ENCODE measurements at regions not wholly inside any gene's neighbourhood (a gene's known extent, or its start where the extent isn't known, plus 50 kb on each side); places are given as distances from the start of the nearest gene placed in this dataset.
"Not testable (repeated sequence)": the region's sequence is repeated elsewhere in the genome, so short reads cannot be mapped to it uniquely, and the experiment has no call there.

GRCh38 chr2:33709951-33710350, 110.9 kb upstream of the FAM98A start:
- DNase-seq (ENCODE audit: low read depth in 2 of 2), result no peak

GRCh38 chr2:33707312-33707711, 108.2 kb upstream of the FAM98A start:
- DNase-seq (ENCODE audit: low read depth in 2 of 2), result no peak

- DNase-seq (ENCODE audit: low read depth in 2 of 2), result no peak
Observed at GRCh38 chr2:33706410-33706809, 107.3 kb upstream of the FAM98A start.

GRCh38 chr2:33704406-33704855, 105.3 kb upstream of the FAM98A start:
- DNase-seq (ENCODE audit: low read depth in 2 of 2), result no peak

- no peak for DNase-seq (ENCODE audit: low read depth in 2 of 2)
Observed at GRCh38 chr2:33696234-33696633, 97.1 kb upstream of the FAM98A start.

GRCh38 chr2:33694904-33695303, 95.8 kb upstream of the FAM98A start:
- DNase-seq (ENCODE audit: low read depth in 2 of 2), result no peak

GRCh38 chr2:33690686-33691085, 91.6 kb upstream of the FAM98A start:
- DNase-seq (ENCODE audit: low read depth in 2 of 2), result not testable (repeated sequence)

- no peak for DNase-seq (ENCODE audit: low read depth in 2 of 2)
Observed at GRCh38 chr2:33681364-33681757, 82.3 kb upstream of the FAM98A start.

GRCh38 chr2:33680644-33681363, 81.7 kb upstream of the FAM98A start:
- no peak for DNase-seq (ENCODE audit: low read depth in 2 of 2)

GRCh38 chr2:33678436-33678835, 79.3 kb upstream of the FAM98A start:
- no peak for DNase-seq (ENCODE audit: low read depth in 2 of 2)

GRCh38 chr2:33673937-33674336, 74.8 kb upstream of the FAM98A start:
- DNase-seq (ENCODE audit: low read depth in 2 of 2), result no peak

GRCh38 chr2:33672896-33673295, 73.8 kb upstream of the FAM98A start:
- DNase-seq (ENCODE audit: low read depth in 2 of 2), result no peak

GRCh38 chr2:33672389-33672788, 73.3 kb upstream of the FAM98A start:
- DNase-seq (ENCODE audit: low read depth in 2 of 2), result no peak

- no peak for DNase-seq (ENCODE audit: low read depth in 2 of 2)
Observed at GRCh38 chr2:33671198-33671597, 72.1 kb upstream of the FAM98A start.

GRCh38 chr2:33670392-33670937, 71.4 kb upstream of the FAM98A start:
- DNase-seq (ENCODE audit: low read depth in 2 of 2), result no peak

- no peak for DNase-seq (ENCODE audit: low read depth in 2 of 2)
Observed at GRCh38 chr2:33666879-33667278, 67.8 kb upstream of the FAM98A start.

GRCh38 chr2:33665039-33665438, 65.9 kb upstream of the FAM98A start:
- no peak for DNase-seq (ENCODE audit: low read depth in 2 of 2)

- no peak for DNase-seq (ENCODE audit: low read depth in 2 of 2)
Observed at GRCh38 chr2:33660416-33661123, 61.5 kb upstream of the FAM98A start.

- DNase-seq (ENCODE audit: low read depth in 2 of 2), result no peak
Observed at GRCh38 chr2:33655626-33656320, 56.7 kb upstream of the FAM98A start.

GRCh38 chr2:33652830-33653229, 53.7 kb upstream of the FAM98A start:
- DNase-seq (ENCODE audit: low read depth in 2 of 2), result no peak

- no peak for DNase-seq (ENCODE audit: low read depth in 2 of 2)
Observed at GRCh38 chr2:33650171-33650570, 51.1 kb upstream of the FAM98A start.

Data from stimulated activated CD8-positive, alpha-beta memory T cell treated with anti-CD3 and anti-CD28 coated beads, Interleukin-2, amount 100 ng/mL, for 1 hour (primary cell).